Body of pancreas (tissue), 4 donors: ENCODE measurements at regions not wholly inside any gene's neighbourhood (a gene's known extent, or its start where the extent isn't known, plus 50 kb on each side); places are given as distances from the start of the nearest gene placed in this dataset.
"Not testable (repeated sequence)": the region's sequence is repeated elsewhere in the genome, so short reads cannot be mapped to it uniquely, and the experiment has no call there.

Experiments
- CTCF ChIP-seq, 7 experiments: fragments of 450-650 bp in 4 of 7; fragments of 200-600 bp in 3 of 7; sonication (generic) in 3 of 7; IDR thresholded peaks; one replicate each; pipeline ENCODE4 v1.5.1; 2016 to 2019; ENCODE audit warnings: antibody characterized with exemption in 7 of 7
- POLR2A ChIP-seq, 3 donors: fragments of 450-650 bp; IDR thresholded peaks; one replicate each; pipeline ENCODE4 v1.6.1; 2016; ENCODE audit warnings: antibody characterized with exemption in 3 of 3, mild to moderate bottlenecking in 2 of 3

GRCh38 chr6:58347534-58347933 is 1030.1 kb downstream of the PRIM2 start:
- not testable (repeated sequence) for TF ChIP-seq CTCF, POLR2A (IDR thresholded peaks at IDR 0.05)
